PC-3 (cell line): ENCODE measurements at regions not wholly inside any gene's neighbourhood (a gene's known extent, or its start where the extent isn't known, plus 50 kb on each side); places are given as distances from the start of the nearest gene placed in this dataset.

ENCODE experiments used
- EZH2phosphoT487 ChIP-seq: fragments of 300-600 bp; sonication (generic); IDR thresholded peaks from 2 replicates; pipeline ENCODE4 v1.6.1; 2018; ENCODE audit warnings: mild to moderate bottlenecking, antibody characterized with exemption, low read length, borderline replicate concordance
- TF ChIP-seq, protein P1 (sequence below): fragments of 300-600 bp; sonication (generic); conservative IDR thresholded peaks from 2 replicates; pipeline ENCODE4 v1.5.1; 2017; ENCODE audit warnings: antibody characterized with exemption, low read depth, mild to moderate bottlenecking, low read length

DNA sequence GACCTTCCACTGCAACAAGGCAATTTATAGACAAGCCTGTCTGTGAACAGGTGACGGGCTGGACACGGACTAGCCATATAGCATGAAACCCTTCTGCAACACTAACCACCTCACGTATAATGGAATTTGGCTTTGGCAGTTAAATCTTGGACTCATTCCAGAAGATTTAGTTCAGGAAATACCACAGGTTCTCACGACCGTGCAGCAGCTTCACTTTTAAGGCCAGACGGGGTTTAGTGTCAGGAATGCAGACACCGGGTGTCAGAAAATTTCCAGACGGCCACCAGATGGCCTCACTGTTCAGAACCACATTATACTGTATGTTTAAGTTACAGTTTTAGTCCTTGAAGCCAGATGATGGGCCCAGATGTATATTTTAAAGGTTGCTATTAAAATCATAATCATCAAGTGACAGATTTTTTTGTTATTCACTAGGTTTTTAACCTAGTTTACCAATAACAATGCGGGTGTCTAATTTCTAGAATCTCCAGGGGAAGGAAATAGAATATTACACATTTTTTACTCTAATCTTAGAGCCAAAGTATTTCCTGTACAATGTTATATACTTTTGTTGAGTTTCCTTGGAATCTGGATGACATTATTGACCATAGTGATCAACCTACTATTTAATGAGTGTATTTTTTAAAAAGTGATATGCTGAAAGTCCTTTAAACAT lies 90.5 kb upstream of the TMPO start:
- TF ChIP-seq, protein P1, sequence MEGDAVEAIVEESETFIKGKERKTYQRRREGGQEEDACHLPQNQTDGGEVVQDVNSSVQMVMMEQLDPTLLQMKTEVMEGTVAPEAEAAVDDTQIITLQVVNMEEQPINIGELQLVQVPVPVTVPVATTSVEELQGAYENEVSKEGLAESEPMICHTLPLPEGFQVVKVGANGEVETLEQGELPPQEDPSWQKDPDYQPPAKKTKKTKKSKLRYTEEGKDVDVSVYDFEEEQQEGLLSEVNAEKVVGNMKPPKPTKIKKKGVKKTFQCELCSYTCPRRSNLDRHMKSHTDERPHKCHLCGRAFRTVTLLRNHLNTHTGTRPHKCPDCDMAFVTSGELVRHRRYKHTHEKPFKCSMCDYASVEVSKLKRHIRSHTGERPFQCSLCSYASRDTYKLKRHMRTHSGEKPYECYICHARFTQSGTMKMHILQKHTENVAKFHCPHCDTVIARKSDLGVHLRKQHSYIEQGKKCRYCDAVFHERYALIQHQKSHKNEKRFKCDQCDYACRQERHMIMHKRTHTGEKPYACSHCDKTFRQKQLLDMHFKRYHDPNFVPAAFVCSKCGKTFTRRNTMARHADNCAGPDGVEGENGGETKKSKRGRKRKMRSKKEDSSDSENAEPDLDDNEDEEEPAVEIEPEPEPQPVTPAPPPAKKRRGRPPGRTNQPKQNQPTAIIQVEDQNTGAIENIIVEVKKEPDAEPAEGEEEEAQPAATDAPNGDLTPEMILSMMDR = peak; percentile 88
- TF ChIP-seq EZH2phosphoT487 = no peak
